ENCODE measurements at regions not wholly inside any gene's neighbourhood (a gene's known extent, or its start where the extent isn't known, plus 50 kb on each side); places are given as distances from the start of the nearest gene placed in this dataset.

DNA sequence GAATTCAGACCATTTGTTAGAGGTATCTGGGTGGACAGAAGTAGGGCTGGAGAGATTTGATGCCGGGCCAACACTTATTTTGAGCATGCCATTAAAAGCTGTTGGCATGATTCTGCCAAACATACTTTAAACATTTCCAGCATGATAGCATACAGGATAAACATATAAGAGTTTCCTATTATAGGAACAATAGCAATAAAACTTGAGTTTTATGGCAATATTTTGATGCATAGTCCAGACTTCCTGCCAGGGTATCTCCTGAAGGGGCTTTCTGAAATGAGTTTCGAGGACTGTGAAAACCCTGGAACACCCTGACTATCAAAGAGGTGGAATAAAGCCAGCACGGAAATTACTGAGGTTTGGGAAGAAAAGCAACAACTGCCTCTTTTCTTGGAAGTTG lies 1398.0 kb upstream of the NXPH2 start:
- Mint-ChIP-seq H3K27me3 (ENCODE audit: low read depth) (no peaks in the 10 kb centered on the region), H3K4me3 (no peak overlapping the region), H3K4me1 (ENCODE audit: low read depth) (no peaks in the 10 kb centered on the region), H3K9me3 (ENCODE audit: insufficient read depth) (peaks cover 4% of the 10 kb centered on the region), H3K27ac (no peak overlapping the region), H3K36me3 (ENCODE audit: low read depth) (no peaks in the 10 kb centered on the region)
- ChIA-PET CTCF (no interaction called here), POLR2A (no interaction called here)
- DNase-seq = no peak
- ATAC-seq = no peak

DNA sequence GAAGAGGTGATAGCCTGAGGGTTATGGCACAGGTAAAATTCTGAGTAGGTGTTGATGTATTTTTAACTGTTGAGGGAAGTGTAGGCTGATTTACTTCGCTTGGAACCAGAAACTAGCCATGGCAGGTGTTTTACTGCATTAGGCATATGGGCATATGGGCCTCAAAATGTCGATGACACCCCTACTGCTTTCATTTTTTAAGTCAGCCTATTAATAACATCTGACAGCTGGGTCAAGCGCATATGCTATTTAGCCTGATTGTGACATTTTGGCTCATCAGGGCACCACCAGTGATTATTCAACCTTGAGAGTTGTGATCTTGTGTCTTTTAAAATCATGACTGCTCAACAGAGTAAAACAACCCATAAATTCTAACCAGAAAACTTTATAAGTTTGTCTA lies 1396.9 kb upstream of the NXPH2 start:
- Mint-ChIP-seq H3K27me3 (ENCODE audit: low read depth) (no peaks in the 10 kb centered on the region), H3K36me3 (ENCODE audit: low read depth) (no peaks in the 10 kb centered on the region), H3K27ac (no peak overlapping the region), H3K4me1 (ENCODE audit: low read depth) (no peaks in the 10 kb centered on the region), H3K4me3 (no peak overlapping the region), H3K9me3 (ENCODE audit: insufficient read depth) (peaks cover 4% of the 10 kb centered on the region)
- ATAC-seq (no peak), DNase-seq (no peak)
- ChIA-PET POLR2A (no interaction called here), CTCF (no interaction called here)

DNA sequence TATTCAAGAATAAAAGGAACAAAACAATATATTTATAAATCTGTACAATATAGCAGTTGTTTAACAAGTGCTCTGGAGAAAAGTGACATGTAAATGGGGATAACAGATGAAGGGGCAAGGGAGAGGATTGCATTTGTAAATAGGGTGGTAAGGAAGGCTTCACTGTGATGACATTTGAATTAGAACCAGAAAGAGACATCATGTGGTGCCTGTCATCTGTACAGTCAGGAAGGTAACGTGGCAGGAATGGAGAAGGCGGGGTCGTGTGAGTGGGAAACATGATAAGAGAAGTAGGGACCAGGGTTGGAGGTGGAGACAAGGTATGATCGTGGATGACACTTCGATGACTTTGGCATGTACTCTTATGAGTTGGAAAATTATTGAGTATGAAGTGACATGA lies 1393.6 kb upstream of the NXPH2 start:
- Mint-ChIP-seq H3K36me3 (ENCODE audit: low read depth) (no peaks in the 10 kb centered on the region), H3K27ac (no peak overlapping the region), H3K4me3 (no peak overlapping the region), H3K27me3 (ENCODE audit: low read depth) (no peaks in the 10 kb centered on the region), H3K4me1 (ENCODE audit: low read depth) (no peaks in the 10 kb centered on the region), H3K9me3 (ENCODE audit: insufficient read depth) (peaks cover 4% of the 10 kb centered on the region)
- no peak for DNase-seq
- no peak for ATAC-seq
- CTCF ChIA-PET = no interaction called here
- POLR2A ChIA-PET = no interaction called here

DNA sequence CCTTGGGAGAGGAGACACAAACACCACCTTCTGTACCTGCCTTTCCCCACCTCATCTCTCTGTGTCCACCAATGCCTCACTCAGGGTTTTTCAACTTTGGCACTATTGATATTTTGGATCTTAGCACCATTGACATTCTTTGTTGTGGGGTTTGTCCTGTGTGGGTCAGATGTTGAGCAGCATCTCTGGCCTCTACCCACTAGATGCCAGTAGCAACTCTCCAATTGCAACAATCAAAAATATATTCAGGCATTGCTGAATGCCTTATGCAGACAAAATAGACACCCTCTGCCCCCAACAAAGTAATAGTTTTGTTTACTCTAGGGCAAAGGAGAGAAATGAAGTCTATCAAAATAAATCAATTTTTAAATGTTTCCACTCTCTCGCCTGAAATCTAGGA lies 1384.3 kb upstream of the NXPH2 start:
- no peaks in the 10 kb centered on the region for H3K36me3 Mint-ChIP-seq (ENCODE audit: low read depth)
- DNase-seq (no peak), ATAC-seq (no peak)
- H3K27me3 Mint-ChIP-seq (ENCODE audit: low read depth) = no peaks in the 10 kb centered on the region
- no peak overlapping the region for H3K4me3 Mint-ChIP-seq
- ChIA-PET POLR2A (no interaction called here), CTCF (no interaction called here)
- H3K4me1 Mint-ChIP-seq (ENCODE audit: low read depth) = no peaks in the 10 kb centered on the region
- H3K27ac Mint-ChIP-seq = no peak overlapping the region
- H3K9me3 Mint-ChIP-seq (ENCODE audit: insufficient read depth) = peaks cover 14% of the 10 kb centered on the region

DNA sequence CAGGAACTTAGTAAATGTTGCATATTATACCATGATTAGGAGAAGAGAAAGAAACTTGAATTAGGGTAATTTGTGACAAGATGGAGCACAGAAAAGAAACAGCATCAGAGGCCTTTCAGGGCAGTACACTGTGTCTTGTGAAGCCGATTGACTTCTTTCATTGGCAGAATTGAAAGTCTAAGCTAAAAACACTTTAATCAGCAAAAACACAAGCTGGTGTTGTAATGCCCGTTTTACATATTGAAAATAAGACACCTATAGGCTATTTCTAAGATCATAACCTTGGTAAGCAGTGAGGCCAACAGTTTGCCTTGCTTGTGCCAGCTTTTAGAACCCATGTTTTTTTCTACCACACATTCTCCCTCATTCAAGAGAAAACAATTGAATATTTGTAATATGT lies 1378.1 kb upstream of the NXPH2 start:
- peaks cover 19% of the 10 kb centered on the region for H3K9me3 Mint-ChIP-seq (ENCODE audit: insufficient read depth)
- no peaks in the 10 kb centered on the region for H3K36me3 Mint-ChIP-seq (ENCODE audit: low read depth)
- no peak overlapping the region for H3K4me3 Mint-ChIP-seq
- H3K4me1 Mint-ChIP-seq (ENCODE audit: low read depth) = no peaks in the 10 kb centered on the region
- ChIA-PET CTCF (no interaction called here), POLR2A (no interaction called here)
- DNase-seq (no peak), ATAC-seq (no peak)
- no peaks in the 10 kb centered on the region for H3K27me3 Mint-ChIP-seq (ENCODE audit: low read depth)
- no peak overlapping the region for H3K27ac Mint-ChIP-seq

DNA sequence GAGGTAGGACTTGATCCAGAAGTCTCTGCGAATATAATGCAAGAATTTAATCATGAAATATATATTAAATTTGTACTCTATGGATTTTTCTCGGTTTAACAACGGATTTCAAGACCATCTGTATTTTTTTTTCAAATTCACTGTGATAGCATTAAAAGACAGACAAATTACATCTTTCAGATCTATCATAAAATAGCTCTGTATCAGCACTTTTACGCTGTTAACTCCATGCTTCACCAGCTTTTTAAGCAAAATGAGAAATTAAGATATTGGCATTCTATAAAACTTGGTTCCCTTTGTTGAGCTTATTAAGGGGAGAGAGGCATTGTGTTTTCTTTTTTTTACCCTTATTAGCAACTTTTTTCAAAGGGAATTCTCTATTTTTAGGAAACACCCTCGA lies 1377.6 kb upstream of the NXPH2 start:
- no peaks in the 10 kb centered on the region for H3K4me1 Mint-ChIP-seq (ENCODE audit: low read depth)
- peaks cover 23% of the 10 kb centered on the region for H3K9me3 Mint-ChIP-seq (ENCODE audit: insufficient read depth)
- H3K4me3 Mint-ChIP-seq = no peak overlapping the region
- ATAC-seq (no peak), DNase-seq (no peak)
- H3K27ac Mint-ChIP-seq = no peak overlapping the region
- ChIA-PET CTCF (no interaction called here), POLR2A (no interaction called here)
- no peaks in the 10 kb centered on the region for H3K27me3 Mint-ChIP-seq (ENCODE audit: low read depth)
- H3K36me3 Mint-ChIP-seq (ENCODE audit: low read depth) = no peaks in the 10 kb centered on the region

DNA sequence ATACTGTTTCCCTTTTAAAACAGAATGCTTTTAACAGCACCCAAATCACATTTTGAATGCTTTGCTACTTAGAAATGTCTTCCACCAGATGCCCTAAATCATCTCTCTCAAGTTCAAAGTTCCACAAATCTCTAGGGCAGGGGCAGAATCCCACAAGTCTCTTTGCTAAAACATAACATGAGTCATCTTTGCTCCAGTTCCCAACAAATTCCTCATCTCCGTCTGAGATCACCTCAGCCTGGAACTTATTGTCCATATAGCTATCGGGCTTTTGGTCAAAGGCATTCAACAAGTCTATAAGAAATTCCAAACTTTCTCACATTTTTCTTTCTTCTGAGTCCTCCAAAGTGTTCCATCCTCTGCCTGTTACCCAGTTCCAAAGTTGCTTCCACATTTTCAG lies 1374.5 kb upstream of the NXPH2 start:
- no peak for ATAC-seq
- Mint-ChIP-seq H3K27ac (no peak overlapping the region), H3K27me3 (ENCODE audit: low read depth) (no peaks in the 10 kb centered on the region), H3K9me3 (ENCODE audit: insufficient read depth) (peaks cover 16% of the 10 kb centered on the region), H3K36me3 (ENCODE audit: low read depth) (no peaks in the 10 kb centered on the region), H3K4me1 (ENCODE audit: low read depth) (no peaks in the 10 kb centered on the region), H3K4me3 (no peak overlapping the region)
- no peak for DNase-seq
- POLR2A ChIA-PET = no interaction called here
- CTCF ChIA-PET = no interaction called here

DNA sequence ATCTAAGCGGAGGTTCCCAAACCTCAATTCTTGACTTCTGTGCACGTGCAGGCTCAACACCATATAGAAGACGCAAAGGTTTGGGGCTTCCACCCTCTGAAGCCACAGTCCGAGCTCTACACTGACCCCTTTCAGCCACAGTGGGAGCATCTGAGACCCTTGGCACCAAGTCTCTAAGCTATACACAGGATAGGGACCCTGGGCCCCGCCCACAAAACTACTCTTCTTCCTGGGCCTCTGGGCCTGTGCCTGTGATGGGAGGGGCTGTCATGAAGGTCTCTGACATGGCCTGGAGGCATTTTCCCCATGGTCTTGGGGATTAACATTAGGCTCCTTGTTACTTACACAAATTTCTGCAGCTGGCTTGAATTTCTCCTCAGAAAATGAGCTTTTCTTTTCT lies 1374.1 kb upstream of the NXPH2 start:
- Mint-ChIP-seq H3K36me3 (ENCODE audit: low read depth) (no peaks in the 10 kb centered on the region), H3K27ac (no peak overlapping the region), H3K27me3 (ENCODE audit: low read depth) (no peaks in the 10 kb centered on the region), H3K9me3 (ENCODE audit: insufficient read depth) (peaks cover 16% of the 10 kb centered on the region), H3K4me1 (ENCODE audit: low read depth) (no peaks in the 10 kb centered on the region), H3K4me3 (no peak overlapping the region)
- ChIA-PET POLR2A (no interaction called here), CTCF (no interaction called here)
- ATAC-seq (no peak), DNase-seq (no peak)

DNA sequence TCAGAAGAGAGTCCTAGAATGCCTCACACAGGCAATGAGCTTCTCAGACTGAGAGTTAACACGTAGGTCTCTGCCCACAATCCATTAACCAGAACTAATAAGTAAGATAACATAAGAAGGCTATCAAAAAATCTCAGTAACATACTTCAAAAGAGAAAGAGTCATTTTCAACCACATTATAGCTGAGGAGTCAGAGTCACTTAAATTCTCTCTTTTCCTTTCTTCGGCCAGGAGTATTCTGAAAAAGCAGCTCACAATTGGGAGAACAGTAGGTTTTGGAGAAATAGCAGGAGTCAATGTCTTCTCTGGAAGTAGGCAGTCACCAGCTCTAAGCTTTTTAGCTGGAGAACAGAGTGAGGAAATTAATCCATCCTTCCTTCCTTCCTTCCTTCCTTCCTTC lies 1364.4 kb upstream of the NXPH2 start:
- no peaks in the 10 kb centered on the region for H3K27me3 Mint-ChIP-seq (ENCODE audit: low read depth)
- no peak for ATAC-seq

DNA sequence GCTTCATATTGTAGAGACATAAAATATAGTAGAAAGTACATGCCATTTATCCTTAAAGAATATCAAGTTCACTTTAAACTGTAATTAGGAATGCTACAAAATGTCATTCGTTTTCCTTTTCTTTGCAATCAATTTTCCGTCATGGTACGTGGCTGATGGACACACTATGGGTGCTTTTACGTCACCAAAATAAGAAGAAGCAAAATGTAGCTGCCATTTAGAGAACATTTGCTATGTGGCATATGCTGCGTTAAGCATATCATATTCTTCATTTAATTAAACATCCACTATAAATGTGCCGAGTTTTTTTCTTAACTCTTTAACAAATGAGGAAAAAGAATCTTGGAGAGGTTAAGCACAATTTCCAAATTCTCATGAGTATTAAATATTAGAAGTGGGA lies 1358.5 kb upstream of the NXPH2 start:
- ATAC-seq = no peak

More for the DNA sequence above, 1364.4 kb upstream of the NXPH2 start:
- no peak for DNase-seq
- Mint-ChIP-seq H3K36me3 (ENCODE audit: low read depth) (no peaks in the 10 kb centered on the region), H3K27ac (no peak overlapping the region), H3K4me3 (no peak overlapping the region), H3K4me1 (ENCODE audit: low read depth) (no peaks in the 10 kb centered on the region), H3K9me3 (ENCODE audit: insufficient read depth) (peaks cover 10% of the 10 kb centered on the region)
- CTCF ChIA-PET = no interaction called here
- POLR2A ChIA-PET = no interaction called here

DNA sequence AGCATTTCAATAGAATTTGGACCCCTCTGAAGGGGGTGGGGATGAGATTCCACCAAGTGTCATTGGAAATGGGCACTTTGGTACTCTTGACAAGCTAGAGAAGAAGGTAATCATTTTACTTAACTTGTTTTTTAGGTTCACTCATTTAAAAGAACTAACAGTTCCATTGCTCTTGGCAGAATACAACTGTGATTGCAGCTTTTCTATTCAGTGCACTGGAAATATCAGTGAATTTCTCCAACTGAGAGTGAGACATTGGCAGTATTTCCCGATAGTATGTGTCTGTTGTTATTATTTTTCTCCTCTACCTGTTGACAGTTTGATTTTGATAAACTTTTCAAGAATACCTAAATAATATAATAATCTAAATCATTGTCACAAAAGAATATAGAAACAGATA lies 1356.7 kb upstream of the NXPH2 start:
- ChIA-PET CTCF (no interaction called here), POLR2A (no interaction called here)
- ATAC-seq (no peak), DNase-seq (no peak)
- Mint-ChIP-seq H3K27me3 (ENCODE audit: low read depth) (no peaks in the 10 kb centered on the region), H3K4me1 (ENCODE audit: low read depth) (no peaks in the 10 kb centered on the region), H3K27ac (no peak overlapping the region), H3K36me3 (ENCODE audit: low read depth) (no peaks in the 10 kb centered on the region), H3K9me3 (ENCODE audit: insufficient read depth) (no peaks in the 10 kb centered on the region), H3K4me3 (no peak overlapping the region)

More for the DNA sequence above, 1358.5 kb upstream of the NXPH2 start:
- no peak for DNase-seq
- no peaks in the 10 kb centered on the region for H3K27me3 Mint-ChIP-seq (ENCODE audit: low read depth)
- H3K4me1 Mint-ChIP-seq (ENCODE audit: low read depth) = no peaks in the 10 kb centered on the region
- ChIA-PET POLR2A (no interaction called here), CTCF (no interaction called here)
- H3K36me3 Mint-ChIP-seq (ENCODE audit: low read depth) = no peaks in the 10 kb centered on the region
- H3K9me3 Mint-ChIP-seq (ENCODE audit: insufficient read depth) = no peaks in the 10 kb centered on the region
- no peak overlapping the region for H3K4me3 Mint-ChIP-seq
- no peak overlapping the region for H3K27ac Mint-ChIP-seq

DNA sequence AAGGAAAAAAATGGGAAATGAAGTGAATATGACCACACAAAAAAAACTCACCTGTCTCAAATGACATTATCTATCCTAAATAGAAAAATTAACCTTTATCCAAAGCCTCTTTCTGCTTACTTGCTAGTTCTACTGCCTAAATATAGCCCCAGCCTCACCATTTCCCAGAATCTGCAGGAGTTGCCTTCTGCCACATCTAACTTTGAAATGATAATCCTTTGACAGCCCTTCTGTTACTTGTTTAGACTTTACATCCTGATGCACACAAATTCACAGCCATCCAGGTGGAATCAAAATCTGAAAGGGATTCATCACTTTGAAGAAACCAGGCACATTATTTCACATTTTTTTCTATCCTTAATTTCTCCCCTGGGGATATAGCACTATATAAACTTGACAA lies 1356.2 kb upstream of the NXPH2 start:
- ChIA-PET CTCF (no interaction called here), POLR2A (no interaction called here)
- no peaks in the 10 kb centered on the region for H3K27me3 Mint-ChIP-seq (ENCODE audit: low read depth)
- DNase-seq (no peak), ATAC-seq (no peak)
- H3K4me3 Mint-ChIP-seq = no peak overlapping the region
- no peak overlapping the region for H3K27ac Mint-ChIP-seq
- no peaks in the 10 kb centered on the region for H3K36me3 Mint-ChIP-seq (ENCODE audit: low read depth)
- no peaks in the 10 kb centered on the region for H3K4me1 Mint-ChIP-seq (ENCODE audit: low read depth)
- no peaks in the 10 kb centered on the region for H3K9me3 Mint-ChIP-seq (ENCODE audit: insufficient read depth)

DNA sequence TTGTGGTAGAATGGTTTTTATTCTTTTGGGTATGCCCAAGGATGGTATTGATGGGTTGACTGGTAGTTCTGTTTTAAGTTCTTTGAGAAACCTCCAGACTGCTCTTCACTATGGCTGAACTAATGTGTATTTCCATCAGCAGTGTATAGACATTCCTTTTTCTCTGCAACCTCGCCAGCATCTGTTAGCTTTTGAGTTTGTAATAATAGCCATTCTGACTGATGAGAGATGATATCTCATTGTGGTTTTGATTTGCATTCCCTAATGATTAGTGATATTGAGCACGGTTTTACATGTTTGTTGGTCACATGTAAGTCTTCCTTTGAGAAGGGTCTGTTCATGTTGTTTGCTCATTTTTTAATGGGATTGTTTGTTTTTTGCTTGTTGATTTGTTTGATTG lies 1348.7 kb upstream of the NXPH2 start:
- H3K4me3 Mint-ChIP-seq = no peak overlapping the region
- ATAC-seq = no peak
- H3K9me3 Mint-ChIP-seq (ENCODE audit: insufficient read depth) = peaks cover 7% of the 10 kb centered on the region
- no peaks in the 10 kb centered on the region for H3K27me3 Mint-ChIP-seq (ENCODE audit: low read depth)
- ChIA-PET POLR2A (no interaction called here), CTCF (no interaction called here)
- no peak for DNase-seq
- H3K27ac Mint-ChIP-seq = no peak overlapping the region
- H3K36me3 Mint-ChIP-seq (ENCODE audit: low read depth) = no peaks in the 10 kb centered on the region
- H3K4me1 Mint-ChIP-seq (ENCODE audit: low read depth) = no peaks in the 10 kb centered on the region

DNA sequence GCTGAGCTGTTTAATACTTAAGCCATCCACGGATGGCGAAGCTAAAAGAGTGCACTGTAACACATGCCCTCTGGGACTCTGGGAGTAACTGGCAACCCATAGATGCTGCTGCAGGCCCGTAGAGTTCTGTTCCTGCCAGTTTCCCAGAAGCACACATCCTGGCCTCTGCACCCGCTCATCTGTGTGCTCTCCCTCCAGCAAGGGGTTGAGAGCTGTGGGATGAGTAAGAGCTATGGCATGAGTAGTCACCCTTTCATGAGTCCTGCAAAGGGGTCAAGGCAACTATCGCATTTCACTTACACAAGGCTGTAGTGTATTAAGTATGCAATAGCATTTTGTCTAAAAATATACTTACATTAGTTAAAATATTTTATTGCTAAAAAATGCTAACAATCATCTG lies 1341.8 kb upstream of the NXPH2 start:
- POLR2A ChIA-PET = no interaction called here

More for the DNA sequence above, 1341.8 kb upstream of the NXPH2 start:
- CTCF ChIA-PET = no interaction called here
- no peak overlapping the region for H3K27ac Mint-ChIP-seq
- H3K36me3 Mint-ChIP-seq (ENCODE audit: low read depth) = no peaks in the 10 kb centered on the region
- DNase-seq (no peak), ATAC-seq (no peak)
- no peaks in the 10 kb centered on the region for H3K27me3 Mint-ChIP-seq (ENCODE audit: low read depth)
- H3K4me1 Mint-ChIP-seq (ENCODE audit: low read depth) = no peaks in the 10 kb centered on the region
- no peak overlapping the region for H3K4me3 Mint-ChIP-seq
- peaks cover 10% of the 10 kb centered on the region for H3K9me3 Mint-ChIP-seq (ENCODE audit: insufficient read depth)
